ENCODE measurements at regions not wholly inside any gene's neighbourhood (a gene's known extent, or its start where the extent isn't known, plus 50 kb on each side); places are given as distances from the start of the nearest gene placed in this dataset.

- 100% methylated on average over 1 of the region's 6 CpGs for WGBS (ENCODE audit: insufficient coverage, low coverage, low lambda C conversion rate, missing lambda C conversion rate)
Measured at GRCh38 chr7:25520516-25520915, 292.2 kb upstream of the NPVF start.

GRCh38 chr7:25521236-25521635 lies 292.9 kb upstream of the NPVF start:
- Histone ChIP-seq H3K27ac (no peak overlapping the region), H3K9me3 (no peaks in the 10 kb centered on the region), H3K4me1 (no peaks in the 10 kb centered on the region), H3K36me3 (no peaks in the 10 kb centered on the region), H3K4me3 (no peak overlapping the region), H3K27me3 (no peaks in the 10 kb centered on the region)
- intact Hi-C loops (cut with DNase I), result no loop called here
- 89% methylated on average over 4 of the region's 6 CpGs for WGBS (ENCODE audit: insufficient coverage, low coverage, low lambda C conversion rate, missing lambda C conversion rate)
- no peak for DNase-seq
- TF ChIP-seq, protein P1, sequence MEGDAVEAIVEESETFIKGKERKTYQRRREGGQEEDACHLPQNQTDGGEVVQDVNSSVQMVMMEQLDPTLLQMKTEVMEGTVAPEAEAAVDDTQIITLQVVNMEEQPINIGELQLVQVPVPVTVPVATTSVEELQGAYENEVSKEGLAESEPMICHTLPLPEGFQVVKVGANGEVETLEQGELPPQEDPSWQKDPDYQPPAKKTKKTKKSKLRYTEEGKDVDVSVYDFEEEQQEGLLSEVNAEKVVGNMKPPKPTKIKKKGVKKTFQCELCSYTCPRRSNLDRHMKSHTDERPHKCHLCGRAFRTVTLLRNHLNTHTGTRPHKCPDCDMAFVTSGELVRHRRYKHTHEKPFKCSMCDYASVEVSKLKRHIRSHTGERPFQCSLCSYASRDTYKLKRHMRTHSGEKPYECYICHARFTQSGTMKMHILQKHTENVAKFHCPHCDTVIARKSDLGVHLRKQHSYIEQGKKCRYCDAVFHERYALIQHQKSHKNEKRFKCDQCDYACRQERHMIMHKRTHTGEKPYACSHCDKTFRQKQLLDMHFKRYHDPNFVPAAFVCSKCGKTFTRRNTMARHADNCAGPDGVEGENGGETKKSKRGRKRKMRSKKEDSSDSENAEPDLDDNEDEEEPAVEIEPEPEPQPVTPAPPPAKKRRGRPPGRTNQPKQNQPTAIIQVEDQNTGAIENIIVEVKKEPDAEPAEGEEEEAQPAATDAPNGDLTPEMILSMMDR (IDR thresholded peaks at IDR 0.05), result no peak
- no peak for TF ChIP-seq POLR2A (IDR thresholded peaks at IDR 0.05)
- no peak for ATAC-seq

More at GRCh38 chr7:25520516-25520915, 292.2 kb upstream of the NPVF start:
- H3K27ac ChIP-seq, result no peak overlapping the region
- H3K36me3 ChIP-seq, result no peaks in the 10 kb centered on the region
- intact Hi-C loops (cut with DNase I), result no loop called here
- H3K4me3 ChIP-seq, result no peak overlapping the region
- no peak for DNase-seq
- H3K9me3 ChIP-seq, result no peaks in the 10 kb centered on the region
- no peak for ATAC-seq
- H3K4me1 ChIP-seq, result no peaks in the 10 kb centered on the region
- no peak for TF ChIP-seq POLR2A (IDR thresholded peaks at IDR 0.05)
- TF ChIP-seq, protein P1 (IDR thresholded peaks at IDR 0.05), result no peak
- no peaks in the 10 kb centered on the region for H3K27me3 ChIP-seq

GRCh38 chr7:25522727-25523126 lies 294.4 kb upstream of the NPVF start:
- Histone ChIP-seq H3K36me3 (no peaks in the 10 kb centered on the region), H3K27me3 (no peaks in the 10 kb centered on the region), H3K4me1 (no peaks in the 10 kb centered on the region), H3K27ac (no peak overlapping the region), H3K4me3 (no peak overlapping the region), H3K9me3 (no peaks in the 10 kb centered on the region)
- intact Hi-C loops (cut with DNase I), result no loop called here
- no peak for ATAC-seq
- DNase-seq, result no peak
- TF ChIP-seq, protein P1 (IDR thresholded peaks at IDR 0.05), result no peak

GRCh38 chr7:25527665-25528170 lies 299.4 kb upstream of the NPVF start:
- no peaks in the 10 kb centered on the region for H3K36me3 ChIP-seq
- no peak for ATAC-seq
- WGBS (ENCODE audit: insufficient coverage, low coverage, low lambda C conversion rate, missing lambda C conversion rate), result 76% methylated on average over 6 of the region's 7 CpGs

More at GRCh38 chr7:25527665-25528170, 299.4 kb upstream of the NPVF start:
- Histone ChIP-seq H3K4me1 (no peaks in the 10 kb centered on the region), H3K4me3 (no peak overlapping the region), H3K27me3 (no peaks in the 10 kb centered on the region), H3K27ac (no peak overlapping the region), H3K9me3 (no peaks in the 10 kb centered on the region)
- TF ChIP-seq, protein P1 (IDR thresholded peaks at IDR 0.05), result no peak
- TF ChIP-seq POLR2A (IDR thresholded peaks at IDR 0.05), result no peak
- intact Hi-C loops (cut with DNase I), result no loop called here
- no peak for DNase-seq
